ENCODE measurements at regions not wholly inside any gene's neighbourhood (a gene's known extent, or its start where the extent isn't known, plus 50 kb on each side); places are given as distances from the start of the nearest gene placed in this dataset.

DNA sequence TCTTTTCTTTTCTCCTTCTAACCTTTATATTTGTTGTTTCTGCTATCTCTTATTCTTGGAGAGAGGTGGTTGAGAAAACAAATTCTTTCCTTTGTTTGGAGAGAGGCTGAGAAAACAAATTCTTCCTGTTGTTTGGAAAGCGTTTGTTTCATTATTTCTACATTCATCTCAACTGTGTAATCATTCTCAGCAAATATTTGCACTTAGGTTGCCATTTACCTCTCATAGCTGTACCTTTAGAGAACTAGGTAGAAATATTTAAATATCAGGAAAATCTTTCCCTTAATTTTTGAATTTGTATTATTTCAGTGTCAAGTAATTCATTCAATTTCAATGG, 1824.4 kb upstream of the CDH9 start:
- no peak overlapping the region for H3K9ac ChIP-seq (replicated peaks in 1 of 4; ENCODE audit: extremely low read depth in 1 of 4, low read depth in 3 of 4, low read length in 3 of 4)
- ChIA-PET CTCF (ENCODE audit: partially characterized antibody) (interaction anchor here (0.8 kb wide), 1 partner anchor 20 kb away, joined by 3 read pairs; no protein-coding TSS in a partner anchor), POLR2A (ENCODE audit: partially characterized antibody) (no interaction called here)
- H3K79me2 ChIP-seq (ENCODE audit: control insufficient read depth in 1 of 2, insufficient read depth in 2 of 2, low read length in 2 of 2), result no peaks in the 10 kb centered on the region
- H3K36me3 ChIP-seq (ENCODE audit: control insufficient read depth in 2 of 4, insufficient read depth in 4 of 4, low read length in 3 of 4), result no peaks in the 10 kb centered on the region
- H3K4ac ChIP-seq (replicated peaks; ENCODE audit: insufficient read length, low read depth, low read length), result no peak overlapping the region
- no peaks in the 10 kb centered on the region for H4K20me1 ChIP-seq (replicated peaks in 1 of 2; ENCODE audit: control insufficient read depth in 1 of 2, insufficient read depth in 2 of 2, low read length in 2 of 2)
- H3K14ac ChIP-seq (ENCODE audit: insufficient read length), result no peak overlapping the region
- no peaks in the 10 kb centered on the region for H3K4me1 ChIP-seq (replicated peaks in 1 of 4; ENCODE audit: control insufficient read depth in 3 of 4, insufficient read depth in 4 of 4, low read length in 3 of 4)
- no peak overlapping the region for H2BK12ac ChIP-seq (ENCODE audit: low read depth, low read length)
- no peak overlapping the region for H2AK5ac ChIP-seq (ENCODE audit: low read depth, low read length)
- no peaks in the 10 kb centered on the region for H3K23me2 ChIP-seq (ENCODE audit: low read depth, low read length)
- no peak overlapping the region for H2BK20ac ChIP-seq (ENCODE audit: low read length)
- H2AFZ ChIP-seq (ENCODE audit: low read length), result no peak overlapping the region
- H2BK5ac ChIP-seq (ENCODE audit: low read depth, low read length), result no peak overlapping the region
- no peak overlapping the region for H3K23ac ChIP-seq (ENCODE audit: insufficient read length)
- H3K4me2 ChIP-seq (ENCODE audit: insufficient read depth in 1 of 2, low read depth in 2 of 2, low read length in 2 of 2), result no peak overlapping the region
- H3K56ac ChIP-seq (replicated peaks; ENCODE audit: insufficient read length, low read depth, low read length), result no peak overlapping the region
- H3K9me3 ChIP-seq (ENCODE audit: insufficient read depth in 2 of 2, low read depth in 1 of 2, low read length in 1 of 2), result no peaks in the 10 kb centered on the region
- no peak overlapping the region for H4K8ac ChIP-seq (ENCODE audit: extremely low read depth, insufficient read depth, low read length)
- H4K91ac ChIP-seq (replicated peaks; ENCODE audit: insufficient read length, low read length), result no peak overlapping the region
- TF ChIP-seq HDAC6 (IDR thresholded peaks at IDR 0.05; ENCODE audit: low read depth, low read length), result no peak
- TF ChIP-seq ATF2 (IDR thresholded peaks at IDR 0.05; ENCODE audit: low read length), result no peak
- no peak for TF ChIP-seq BRCA1 (IDR thresholded peaks at IDR 0.05; ENCODE audit: low read depth, low read length)
- no peak overlapping the region for H3K18ac ChIP-seq (ENCODE audit: extremely low read depth, low read length)
- no peak for FAIRE-seq
- no peak overlapping the region for H3K27ac ChIP-seq (ENCODE audit: low read depth, low read length)
- no peak overlapping the region for H2BK120ac ChIP-seq (replicated peaks; ENCODE audit: low read depth, low read length)
- no peaks in the 10 kb centered on the region for H3K79me1 ChIP-seq (ENCODE audit: low read depth, low read length)
- DNase-seq (ENCODE audit: low read depth in 1 of 2, low spot score in 2 of 2), result no peak
- WGBS, 2 experiments (ENCODE audit: extremely low coverage in 1 of 2, insufficient coverage in 1 of 2, insufficient read length in 1 of 2, insufficient replicate concordance in 2 of 2, low coverage in 1 of 2, low lambda C conversion rate in 2 of 2, missing lambda C conversion rate in 1 of 2), result 100% methylated on average over 1 of the region's 1 CpG; no CpG with 5 or more reads in 1 of the 2 experiments
- no peak overlapping the region for H4K5ac ChIP-seq (ENCODE audit: insufficient read length, low read depth, low read length)
- no peaks in the 10 kb centered on the region for H3K27me3 ChIP-seq (replicated peaks in 1 of 4; ENCODE audit: control insufficient read depth in 3 of 4, extremely low read depth in 1 of 4, insufficient read depth in 3 of 4, low read length in 3 of 4)
- H2BK15ac ChIP-seq (ENCODE audit: low read length), result no peak overlapping the region
- H3K4me3 ChIP-seq (ENCODE audit: extremely low read depth in 1 of 4, insufficient read depth in 2 of 4, low read depth in 3 of 4, low read length in 4 of 4), result no peak overlapping the region

Data from H1 (cell line).